SJSA1 (cell line): ENCODE measurements at regions not wholly inside any gene's neighbourhood (a gene's known extent, or its start where the extent isn't known, plus 50 kb on each side); places are given as distances from the start of the nearest gene placed in this dataset.
"Not testable (repeated sequence)": the region's sequence is repeated elsewhere in the genome, so short reads cannot be mapped to it uniquely, and the experiment has no call there.

Experiments used
- DNase-seq, 2 experiments: peaks; one replicate each; pipeline ENCODE4 v3.0.0-alpha.2; 2015 to 2020; ENCODE audit warnings: low spot score in 2 of 2, low read depth in 1 of 2
- H3K27ac ChIP-seq: fragments of 250-450 bp; sonication (Bioruptor Pico); 2 replicates; pipeline ENCODE4 v1.5.1; 2020; ENCODE audit warnings: mild to moderate bottlenecking, moderate library complexity
- H3K27me3 ChIP-seq: fragments of 250-450 bp; sonication (Bioruptor Pico); replicated peaks from 2 replicates; pipeline ENCODE4 v1.5.1; 2020; ENCODE audit warnings: mild to moderate bottlenecking, moderate library complexity
- H3K36me3 ChIP-seq: fragments of 250-450 bp; sonication (Bioruptor Pico); 2 replicates; pipeline ENCODE4 v1.5.1; 2020; ENCODE audit warnings: mild to moderate bottlenecking
- H3K4me1 ChIP-seq: fragments of 250-450 bp; sonication (Bioruptor Pico); replicated peaks from 2 replicates; pipeline ENCODE4 v1.6.1; 2021; ENCODE audit warnings: mild to moderate bottlenecking
- H3K4me3 ChIP-seq: fragments of 250-450 bp; sonication (Bioruptor Pico); 2 replicates; pipeline ENCODE4 v1.5.1; 2020; ENCODE audit warnings: mild to moderate bottlenecking
- H3K9me3 ChIP-seq: fragments of 250-450 bp; sonication (Bioruptor Pico); replicated peaks from 2 replicates; pipeline ENCODE4 v1.5.1; 2020; ENCODE audit warnings: mild to moderate bottlenecking

GRCh38 chr5:63233911-63234310 is 655.3 kb downstream of the LRRC70 start:
- Histone ChIP-seq H3K36me3 (no peaks in the 10 kb centered on the region), H3K4me3 (no peak overlapping the region), H3K27me3 (no peaks in the 10 kb centered on the region), H3K27ac (no peak overlapping the region), H3K9me3 (no peaks in the 10 kb centered on the region), H3K4me1 (no peaks in the 10 kb centered on the region)
- DNase-seq = no peak

GRCh38 chr5:63233361-63233760 is 654.7 kb downstream of the LRRC70 start:
- Histone ChIP-seq H3K9me3 (no peaks in the 10 kb centered on the region), H3K4me3 (no peak overlapping the region)
- DNase-seq = no peak

GRCh38 chr5:63230754-63231153 is 652.1 kb downstream of the LRRC70 start:
- no peaks in the 10 kb centered on the region for H3K36me3 ChIP-seq
- DNase-seq = no peak
- no peaks in the 10 kb centered on the region for H3K4me1 ChIP-seq
- H3K27ac ChIP-seq = no peak overlapping the region
- H3K27me3 ChIP-seq = no peaks in the 10 kb centered on the region
- H3K4me3 ChIP-seq = no peak overlapping the region
- no peaks in the 10 kb centered on the region for H3K9me3 ChIP-seq

More at GRCh38 chr5:63233361-63233760, 654.7 kb downstream of the LRRC70 start:
- Histone ChIP-seq H3K36me3 (no peaks in the 10 kb centered on the region), H3K27me3 (no peaks in the 10 kb centered on the region), H3K27ac (no peak overlapping the region), H3K4me1 (no peaks in the 10 kb centered on the region)

GRCh38 chr5:63228154-63228553 is 649.5 kb downstream of the LRRC70 start:
- Histone ChIP-seq H3K27ac (no peak overlapping the region), H3K36me3 (no peaks in the 10 kb centered on the region), H3K4me1 (no peaks in the 10 kb centered on the region), H3K9me3 (no peaks in the 10 kb centered on the region), H3K27me3 (no peaks in the 10 kb centered on the region), H3K4me3 (no peak overlapping the region)
- no peak for DNase-seq

GRCh38 chr5:63220244-63220643 is 641.6 kb downstream of the LRRC70 start:
- no peaks in the 10 kb centered on the region for H3K9me3 ChIP-seq
- no peak overlapping the region for H3K4me3 ChIP-seq
- H3K36me3 ChIP-seq = no peaks in the 10 kb centered on the region
- DNase-seq = no peak
- no peak overlapping the region for H3K27ac ChIP-seq
- no peaks in the 10 kb centered on the region for H3K4me1 ChIP-seq
- no peaks in the 10 kb centered on the region for H3K27me3 ChIP-seq

GRCh38 chr5:63217422-63217821 is 638.8 kb downstream of the LRRC70 start:
- no peak overlapping the region for H3K4me3 ChIP-seq
- H3K27me3 ChIP-seq = no peaks in the 10 kb centered on the region
- H3K36me3 ChIP-seq = no peaks in the 10 kb centered on the region
- H3K9me3 ChIP-seq = no peaks in the 10 kb centered on the region
- no peak overlapping the region for H3K27ac ChIP-seq
- no peak for DNase-seq
- H3K4me1 ChIP-seq = no peaks in the 10 kb centered on the region

GRCh38 chr5:63213256-63213655 is 634.6 kb downstream of the LRRC70 start:
- H3K27me3 ChIP-seq = no peaks in the 10 kb centered on the region
- H3K4me1 ChIP-seq = no peaks in the 10 kb centered on the region
- no peak overlapping the region for H3K4me3 ChIP-seq
- no peaks in the 10 kb centered on the region for H3K36me3 ChIP-seq
- DNase-seq = no peak
- no peaks in the 10 kb centered on the region for H3K9me3 ChIP-seq
- H3K27ac ChIP-seq = no peak overlapping the region

GRCh38 chr5:63211448-63212132 is 633.0 kb downstream of the LRRC70 start:
- H3K27ac ChIP-seq = no peak overlapping the region
- no peak for DNase-seq
- no peak overlapping the region for H3K4me3 ChIP-seq
- H3K4me1 ChIP-seq = no peaks in the 10 kb centered on the region
- H3K36me3 ChIP-seq = no peaks in the 10 kb centered on the region
- H3K9me3 ChIP-seq = no peaks in the 10 kb centered on the region
- no peaks in the 10 kb centered on the region for H3K27me3 ChIP-seq

GRCh38 chr5:63205976-63206375 is 627.4 kb downstream of the LRRC70 start:
- no peaks in the 10 kb centered on the region for H3K9me3 ChIP-seq

GRCh38 chr5:63201738-63202137 is 623.1 kb downstream of the LRRC70 start:
- Histone ChIP-seq H3K27me3 (no peaks in the 10 kb centered on the region), H3K4me1 (no peaks in the 10 kb centered on the region), H3K4me3 (no peak overlapping the region), H3K36me3 (no peaks in the 10 kb centered on the region), H3K27ac (no peak overlapping the region), H3K9me3 (no peaks in the 10 kb centered on the region)
- no peak for DNase-seq

More at GRCh38 chr5:63205976-63206375, 627.4 kb downstream of the LRRC70 start:
- no peaks in the 10 kb centered on the region for H3K36me3 ChIP-seq
- H3K27ac ChIP-seq = no peak overlapping the region
- H3K27me3 ChIP-seq = no peaks in the 10 kb centered on the region
- no peak for DNase-seq
- H3K4me3 ChIP-seq = no peak overlapping the region
- no peaks in the 10 kb centered on the region for H3K4me1 ChIP-seq

GRCh38 chr5:63194126-63194525 is 615.5 kb downstream of the LRRC70 start:
- Histone ChIP-seq H3K36me3 (no peaks in the 10 kb centered on the region), H3K9me3 (no peaks in the 10 kb centered on the region), H3K4me1 (no peaks in the 10 kb centered on the region), H3K27me3 (no peaks in the 10 kb centered on the region), H3K4me3 (no peak overlapping the region), H3K27ac (no peak overlapping the region)
- no peak for DNase-seq

- not testable (repeated sequence) for H3K4me1 ChIP-seq, H3K4me3 ChIP-seq, H3K36me3 ChIP-seq, DNase-seq, H3K9me3 ChIP-seq, H3K27me3 ChIP-seq, H3K27ac ChIP-seq
These were observed 601.6 kb downstream of the LRRC70 start for GRCh38 chr5:63180190-63180589.

- no peaks in the 10 kb centered on the region for H3K4me1 ChIP-seq
- H3K27me3 ChIP-seq = no peaks in the 10 kb centered on the region
- no peak overlapping the region for H3K4me3 ChIP-seq
- no peak overlapping the region for H3K27ac ChIP-seq
- no peaks in the 10 kb centered on the region for H3K9me3 ChIP-seq
- no peak for DNase-seq
- H3K36me3 ChIP-seq = no peaks in the 10 kb centered on the region
These were observed 597.2 kb downstream of the LRRC70 start for GRCh38 chr5:63175850-63176249.

GRCh38 chr5:63170486-63170885 is 591.9 kb downstream of the LRRC70 start:
- no peaks in the 10 kb centered on the region for H3K4me1 ChIP-seq
- no peaks in the 10 kb centered on the region for H3K27me3 ChIP-seq
- DNase-seq = no peak
- no peaks in the 10 kb centered on the region for H3K36me3 ChIP-seq
- no peak overlapping the region for H3K27ac ChIP-seq
- H3K9me3 ChIP-seq = no peaks in the 10 kb centered on the region
- H3K4me3 ChIP-seq = no peak overlapping the region
